ENCODE measurements at regions not wholly inside any gene's neighbourhood (a gene's known extent, or its start where the extent isn't known, plus 50 kb on each side); places are given as distances from the start of the nearest gene placed in this dataset.
"Not testable (repeated sequence)": the region's sequence is repeated elsewhere in the genome, so short reads cannot be mapped to it uniquely, and the experiment has no call there.

DNA sequence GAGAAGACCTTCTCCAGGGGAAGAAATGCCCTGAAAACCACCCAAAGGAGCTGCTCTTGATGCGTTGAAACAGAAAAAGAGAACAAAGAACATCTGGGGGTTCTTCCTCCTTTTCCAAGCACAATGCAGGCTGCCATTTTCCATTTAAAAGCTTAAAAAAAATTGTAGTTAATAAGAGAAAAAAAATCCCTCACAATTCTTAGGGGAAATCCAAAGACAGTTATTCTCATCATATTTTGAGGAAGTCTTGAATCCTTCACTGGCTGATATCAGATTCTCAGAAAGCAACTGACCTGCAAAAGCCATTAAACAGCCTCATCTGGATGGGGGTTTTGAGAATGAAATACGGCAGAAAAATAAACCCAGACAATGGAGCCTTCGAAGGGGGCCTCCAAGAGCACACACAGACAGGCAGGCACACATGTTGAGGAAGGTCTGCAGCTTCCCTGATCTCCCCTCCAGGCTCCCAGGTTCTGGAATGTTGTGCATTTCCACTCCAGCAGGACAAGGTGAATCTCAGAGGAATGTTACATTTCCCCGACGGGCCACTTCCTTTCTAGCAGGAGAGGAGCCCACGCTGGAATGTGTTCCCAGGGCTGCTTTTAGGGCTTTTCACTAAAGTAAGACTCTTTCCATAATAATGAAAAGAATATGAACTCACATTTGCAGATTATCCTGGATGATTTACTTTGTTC, 159.4 kb upstream of the S1PR3 start:
- Mint-ChIP-seq H3K36me3 (ENCODE audit: insufficient read depth in 2 of 2) (no peaks in the 10 kb centered on the region), H3K4me3 (no peak overlapping the region), H3K27ac (no peak overlapping the region), H3K9me3 (peaks cover 0 to 4% of the 10 kb centered on the region in 2 donors), H3K4me1 (ENCODE audit: low read depth) (peaks cover 39% of the 10 kb centered on the region), H3K27me3 (ENCODE audit: low read depth) (peaks cover 83% of the 10 kb centered on the region)
- DNase-seq: no peak
- no peak for ATAC-seq (replicated peaks in 1 of 2)

GRCh38 chr9:88833946-88834345, 157.3 kb upstream of the S1PR3 start:
- Mint-ChIP-seq H3K27me3 (ENCODE audit: low read depth) (peaks cover 84% of the 10 kb centered on the region), H3K36me3 (ENCODE audit: insufficient read depth in 2 of 2) (no peaks in the 10 kb centered on the region), H3K27ac (no peak overlapping the region), H3K4me3 (no peak overlapping the region), H3K9me3 (peaks cover 0 to 4% of the 10 kb centered on the region in 2 donors), H3K4me1 (ENCODE audit: low read depth) (peaks cover 38% of the 10 kb centered on the region)
- ATAC-seq (replicated peaks in 1 of 2) (no peak), DNase-seq (no peak)

GRCh38 chr9:88835038-88835466, 156.2 kb upstream of the S1PR3 start:
- H3K4me3 Mint-ChIP-seq: peak overlapping the region in 1 of 2 donors; percentile 46
- no peaks in the 10 kb centered on the region for H3K36me3 Mint-ChIP-seq (ENCODE audit: insufficient read depth in 2 of 2)

GRCh38 chr9:88835772-88836171, 155.5 kb upstream of the S1PR3 start:
- Mint-ChIP-seq H3K27ac (no peak overlapping the region), H3K4me1 (ENCODE audit: low read depth) (peaks cover 26% of the 10 kb centered on the region), H3K36me3 (ENCODE audit: insufficient read depth in 2 of 2) (no peaks in the 10 kb centered on the region), H3K27me3 (ENCODE audit: low read depth) (peaks cover 89% of the 10 kb centered on the region), H3K9me3 (peaks cover 0 to 4% of the 10 kb centered on the region in 2 donors), H3K4me3 (no peak overlapping the region)
- ATAC-seq (replicated peaks in 1 of 2): no peak
- no peak for DNase-seq

More at GRCh38 chr9:88835038-88835466, 156.2 kb upstream of the S1PR3 start:
- ATAC-seq (replicated peaks in 1 of 2): peak; percentile 95 to 97
- peak overlapping the region; percentile 95 for H3K27ac Mint-ChIP-seq
- DNase-seq: peak in 1 of 2 donors; percentile 16
- peaks cover 27% of the 10 kb centered on the region for H3K4me1 Mint-ChIP-seq (ENCODE audit: low read depth)
- peaks cover 88% of the 10 kb centered on the region for H3K27me3 Mint-ChIP-seq (ENCODE audit: low read depth)
- H3K9me3 Mint-ChIP-seq: peaks cover 0 to 4% of the 10 kb centered on the region in 2 donors

DNA sequence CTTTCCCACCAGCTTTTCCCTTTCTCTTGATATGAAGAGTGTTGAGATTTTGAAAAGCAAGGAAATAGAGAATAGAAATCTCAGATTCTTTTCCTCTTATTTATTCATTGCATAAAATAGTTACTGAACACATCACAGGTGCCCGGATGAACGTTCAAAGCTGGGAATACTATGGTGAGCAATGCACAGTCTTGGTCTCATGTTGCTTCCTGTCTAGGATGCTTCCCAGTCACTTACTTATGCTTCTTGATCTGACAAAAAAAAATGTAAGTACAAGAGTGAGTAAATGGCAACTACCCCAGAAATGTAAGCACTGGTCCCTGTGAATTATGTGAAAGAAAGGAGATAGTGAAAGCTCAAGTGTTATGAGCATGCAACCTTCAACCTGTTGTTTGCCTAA, 153.5 kb upstream of the S1PR3 start:
- peaks cover 26% of the 10 kb centered on the region for H3K4me1 Mint-ChIP-seq (ENCODE audit: low read depth)
- H3K27ac Mint-ChIP-seq: no peak overlapping the region
- peaks cover 79% of the 10 kb centered on the region for H3K27me3 Mint-ChIP-seq (ENCODE audit: low read depth)
- DNase-seq: no peak
- peaks cover 0 to 4% of the 10 kb centered on the region in 2 donors for H3K9me3 Mint-ChIP-seq
- no peak overlapping the region for H3K4me3 Mint-ChIP-seq
- no peak for ATAC-seq (replicated peaks in 1 of 2)
- peaks cover 0 to under 1% of the 10 kb centered on the region in 2 donors for H3K36me3 Mint-ChIP-seq (ENCODE audit: insufficient read depth in 2 of 2)

DNA sequence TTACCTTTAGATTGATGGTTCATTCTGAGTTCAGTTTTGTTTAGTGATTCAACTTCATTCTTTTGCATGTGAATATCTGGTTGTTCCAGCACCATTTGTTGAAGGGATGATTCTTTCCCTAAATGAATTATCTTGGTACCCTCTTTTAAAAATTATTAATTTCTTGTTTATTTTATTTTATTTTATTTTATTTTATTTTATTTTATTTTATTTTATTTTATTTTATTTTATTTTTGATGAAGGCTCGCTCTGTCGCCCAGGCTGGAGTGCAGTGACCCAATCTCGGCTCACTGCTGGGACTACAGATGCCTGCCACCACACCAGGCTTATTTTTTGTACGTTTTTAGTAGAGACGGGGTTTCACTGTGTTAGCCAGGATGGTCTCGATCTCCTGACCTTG, 141.4 kb upstream of the S1PR3 start:
- H3K4me1 Mint-ChIP-seq (ENCODE audit: low read depth); DNase-seq; ATAC-seq (replicated peaks in 1 of 2); H3K4me3 Mint-ChIP-seq; H3K27ac Mint-ChIP-seq; H3K36me3 Mint-ChIP-seq (ENCODE audit: insufficient read depth in 2 of 2); H3K9me3 Mint-ChIP-seq: not testable (repeated sequence)
- H3K27me3 Mint-ChIP-seq (ENCODE audit: low read depth): peaks cover 35% of the 10 kb centered on the region

DNA sequence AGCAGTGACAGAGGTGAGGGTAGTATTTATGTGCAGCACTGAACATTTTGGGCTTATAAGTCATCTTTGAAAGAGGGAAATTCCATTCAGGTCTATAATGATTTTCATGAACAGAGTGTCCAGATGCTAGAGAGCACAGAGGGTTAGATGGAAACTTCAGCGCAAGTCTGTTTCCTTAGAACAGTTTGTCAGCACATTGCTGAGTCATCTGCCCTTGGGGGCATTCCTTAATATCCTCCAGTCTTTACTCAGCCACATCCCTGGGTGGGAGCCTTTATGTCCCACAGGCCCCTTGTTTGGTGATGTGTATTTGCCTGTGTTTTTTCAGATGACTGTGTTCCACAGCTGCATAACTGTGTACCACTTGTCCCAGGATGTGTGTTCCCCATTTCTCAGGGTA, 138.5 kb upstream of the S1PR3 start:
- no peak overlapping the region for H3K4me3 Mint-ChIP-seq
- peaks cover 58% of the 10 kb centered on the region for H3K27me3 Mint-ChIP-seq (ENCODE audit: low read depth)
- no peak for ATAC-seq (replicated peaks in 1 of 2)
- H3K9me3 Mint-ChIP-seq: peaks cover 11 to 12% of the 10 kb centered on the region in 2 donors
- H3K36me3 Mint-ChIP-seq (ENCODE audit: insufficient read depth in 2 of 2): peaks cover 6 to 11% of the 10 kb centered on the region in 2 donors
- H3K27ac Mint-ChIP-seq: no peak overlapping the region
- H3K4me1 Mint-ChIP-seq (ENCODE audit: low read depth): no peaks in the 10 kb centered on the region
- DNase-seq: no peak

- Mint-ChIP-seq H3K4me1 (ENCODE audit: low read depth) (no peaks in the 10 kb centered on the region), H3K36me3 (ENCODE audit: insufficient read depth in 2 of 2) (peaks cover 0 to 2% of the 10 kb centered on the region in 2 donors), H3K27me3 (ENCODE audit: low read depth) (peaks cover 57% of the 10 kb centered on the region), H3K9me3 (peaks cover 0 to 3% of the 10 kb centered on the region in 2 donors), H3K27ac (no peak overlapping the region), H3K4me3 (no peak overlapping the region)
- ATAC-seq (replicated peaks in 1 of 2) (no peak), DNase-seq (no peak)
These were observed 120.6 kb upstream of the S1PR3 start for GRCh38 chr9:88870627-88871026.

DNA sequence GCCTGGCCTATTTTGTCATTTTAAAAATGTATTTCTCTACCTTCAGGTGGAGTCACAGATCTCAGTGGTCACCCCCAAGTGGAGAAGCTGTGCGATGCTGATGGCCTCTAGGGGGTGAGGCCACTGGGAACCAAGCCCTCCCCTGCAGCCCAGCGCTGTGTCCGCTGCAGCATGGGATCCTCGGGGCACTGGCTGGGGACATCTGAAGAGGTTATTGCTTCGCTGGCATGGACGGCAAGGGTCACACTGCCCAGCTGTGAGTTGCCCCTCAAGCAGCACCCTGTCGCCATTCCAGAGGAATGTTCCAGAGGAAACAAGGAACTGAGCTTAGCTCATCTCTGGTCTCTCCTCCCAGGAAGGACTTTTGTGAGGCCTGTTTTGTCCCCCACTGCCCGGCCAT, 119.6 kb upstream of the S1PR3 start:
- Mint-ChIP-seq H3K36me3 (ENCODE audit: insufficient read depth in 2 of 2) (peaks cover 0 to 2% of the 10 kb centered on the region in 2 donors), H3K27me3 (ENCODE audit: low read depth) (peaks cover 47% of the 10 kb centered on the region), H3K4me1 (ENCODE audit: low read depth) (no peaks in the 10 kb centered on the region), H3K4me3 (no peak overlapping the region), H3K9me3 (peaks cover 0 to 3% of the 10 kb centered on the region in 2 donors), H3K27ac (no peak overlapping the region)
- DNase-seq: no peak
- ATAC-seq (replicated peaks in 1 of 2): no peak

- H3K36me3 Mint-ChIP-seq (ENCODE audit: insufficient read depth in 2 of 2): peaks cover 0 to 2% of the 10 kb centered on the region in 2 donors
- no peak overlapping the region for H3K4me3 Mint-ChIP-seq
- ATAC-seq (replicated peaks in 1 of 2): no peak
- no peak overlapping the region for H3K27ac Mint-ChIP-seq
- DNase-seq: no peak
- H3K4me1 Mint-ChIP-seq (ENCODE audit: low read depth): no peaks in the 10 kb centered on the region
- H3K27me3 Mint-ChIP-seq (ENCODE audit: low read depth): peaks cover 40% of the 10 kb centered on the region
- peaks cover 0 to 3% of the 10 kb centered on the region in 2 donors for H3K9me3 Mint-ChIP-seq
These were observed 118.9 kb upstream of the S1PR3 start for GRCh38 chr9:88872192-88872946.

DNA sequence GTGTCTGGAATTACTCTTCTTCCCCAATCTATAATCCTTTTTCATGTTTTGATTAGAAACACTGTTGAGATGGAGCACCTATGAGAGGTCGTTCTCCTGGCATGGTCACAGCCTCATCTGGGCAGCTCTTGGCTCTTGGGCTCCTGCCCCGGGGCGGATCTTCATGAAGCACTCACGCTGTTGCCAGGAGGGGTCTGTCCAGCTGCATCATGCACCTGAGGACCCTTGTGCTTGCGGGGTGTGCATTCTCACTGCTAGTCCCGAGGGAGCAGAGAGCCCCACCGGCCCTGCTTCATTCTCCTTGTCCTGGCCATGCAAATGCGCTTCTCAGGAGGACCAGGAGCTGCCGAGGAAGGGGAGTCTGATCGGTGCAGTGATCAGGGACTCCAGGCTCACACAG, 117.6 kb upstream of the S1PR3 start:
- H3K4me1 Mint-ChIP-seq (ENCODE audit: low read depth): no peaks in the 10 kb centered on the region
- no peak overlapping the region for H3K4me3 Mint-ChIP-seq
- peaks cover 0 to 2% of the 10 kb centered on the region in 2 donors for H3K36me3 Mint-ChIP-seq (ENCODE audit: insufficient read depth in 2 of 2)
- DNase-seq: no peak
- peaks cover 38% of the 10 kb centered on the region for H3K27me3 Mint-ChIP-seq (ENCODE audit: low read depth)
- ATAC-seq (replicated peaks in 1 of 2): no peak
- H3K9me3 Mint-ChIP-seq: peaks cover 0 to 3% of the 10 kb centered on the region in 2 donors
- no peak overlapping the region for H3K27ac Mint-ChIP-seq

DNA sequence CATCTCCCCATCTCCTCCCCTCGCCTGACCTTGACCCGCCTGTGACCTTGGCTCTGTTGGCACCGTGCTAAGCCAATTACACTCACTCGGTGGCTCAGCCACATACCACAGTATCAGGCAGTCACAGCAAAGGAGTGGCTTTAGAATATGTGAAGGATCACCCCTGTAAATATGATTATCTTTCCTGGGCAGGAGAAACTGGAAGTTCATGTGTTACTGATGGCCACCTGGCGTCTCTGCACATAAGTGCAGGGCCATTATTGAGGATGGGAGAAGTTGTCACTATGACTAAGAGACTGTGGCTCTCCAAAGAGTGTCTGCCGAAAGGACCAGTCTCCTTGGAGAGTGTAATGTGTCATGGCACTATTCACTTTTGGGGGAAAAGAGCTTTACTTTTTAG, 116.9 kb upstream of the S1PR3 start:
- no peak overlapping the region for H3K27ac Mint-ChIP-seq
- H3K4me3 Mint-ChIP-seq: no peak overlapping the region

DNA sequence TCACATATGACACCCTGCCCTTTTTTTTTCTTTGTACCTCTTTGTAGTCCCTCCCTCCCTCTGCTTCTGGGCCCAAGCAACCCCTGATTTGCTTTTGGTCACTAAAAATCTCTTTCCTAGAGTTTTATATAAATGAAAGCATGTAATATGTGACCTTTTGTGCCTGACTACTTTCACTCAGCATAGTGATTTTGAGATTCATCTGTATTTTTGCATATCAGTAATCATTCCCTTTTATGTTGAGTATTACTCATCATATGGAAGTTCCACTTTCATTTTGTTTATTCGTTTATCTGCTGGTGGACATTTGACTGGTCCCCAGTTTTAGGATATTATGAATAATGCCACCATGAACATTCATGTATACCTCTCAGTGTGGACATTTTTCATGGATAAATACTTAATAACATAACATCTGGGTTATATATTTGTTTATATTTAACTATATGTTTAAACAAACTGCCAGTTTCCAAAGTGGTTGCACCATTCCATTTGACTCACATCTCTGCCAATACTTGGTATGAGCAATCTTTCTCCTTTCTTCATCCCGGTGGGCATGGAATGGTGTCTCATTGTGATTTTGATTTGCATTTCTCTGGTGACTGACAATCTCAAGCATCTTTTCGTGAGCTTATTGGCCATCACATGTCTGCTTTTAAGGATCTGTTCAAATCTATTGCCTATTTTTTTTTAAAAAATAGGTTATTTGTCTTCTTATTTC, 115.7 kb upstream of the S1PR3 start:
- Mint-ChIP-seq H3K27me3 (ENCODE audit: low read depth) (peaks cover 31% of the 10 kb centered on the region), H3K4me1 (ENCODE audit: low read depth) (no peaks in the 10 kb centered on the region), H3K9me3 (peaks cover 0 to 1% of the 10 kb centered on the region in 2 donors), H3K36me3 (ENCODE audit: insufficient read depth in 2 of 2) (no peaks in the 10 kb centered on the region), H3K4me3 (no peak overlapping the region), H3K27ac (no peak overlapping the region)
- peak in 1 of 2 donors; percentile 50 for ATAC-seq (replicated peaks in 1 of 2)
- DNase-seq: no peak

More for the DNA sequence above, 116.9 kb upstream of the S1PR3 start:
- no peak for DNase-seq
- no peaks in the 10 kb centered on the region for H3K36me3 Mint-ChIP-seq (ENCODE audit: insufficient read depth in 2 of 2)
- peaks cover 35% of the 10 kb centered on the region for H3K27me3 Mint-ChIP-seq (ENCODE audit: low read depth)
- H3K9me3 Mint-ChIP-seq: peaks cover 0 to 2% of the 10 kb centered on the region in 2 donors
- H3K4me1 Mint-ChIP-seq (ENCODE audit: low read depth): no peaks in the 10 kb centered on the region
- no peak for ATAC-seq (replicated peaks in 1 of 2)
